ENCODE measurements at regions not wholly inside any gene's neighbourhood (a gene's known extent, or its start where the extent isn't known, plus 50 kb on each side); places are given as distances from the start of the nearest gene placed in this dataset.

- H3K23me2 ChIP-seq (ENCODE audit: low read depth, low read length), result no peaks in the 10 kb centered on the region
- no peak overlapping the region for H3K14ac ChIP-seq (ENCODE audit: insufficient read length)
- H2AK5ac ChIP-seq (ENCODE audit: low read depth, low read length), result no peak overlapping the region
- H3K18ac ChIP-seq (ENCODE audit: extremely low read depth, low read length), result no peak overlapping the region
- WGBS, 2 experiments (ENCODE audit: extremely low coverage in 1 of 2, insufficient coverage in 1 of 2, insufficient read length in 1 of 2, insufficient replicate concordance in 2 of 2, low coverage in 1 of 2, low lambda C conversion rate in 2 of 2, missing lambda C conversion rate in 1 of 2), result 91% methylated on average over 3 of the region's 3 CpGs; no CpG with 5 or more reads in 1 of the 2 experiments
- no peak overlapping the region for H3K4ac ChIP-seq (replicated peaks; ENCODE audit: insufficient read length, low read depth, low read length)
- no peaks in the 10 kb centered on the region for H3K36me3 ChIP-seq (ENCODE audit: control insufficient read depth in 2 of 4, insufficient read depth in 4 of 4, low read length in 3 of 4)
- no peak for TF ChIP-seq BRCA1 (IDR thresholded peaks at IDR 0.05; ENCODE audit: low read depth, low read length)
- no peak for TF ChIP-seq RAD21 (IDR thresholded peaks at IDR 0.05 in 1 of 2, conservative IDR thresholded peaks at IDR 0.05 in 1 of 2; ENCODE audit: low read depth in 2 of 2, low read length in 2 of 2)
- TF ChIP-seq CBX8 (IDR thresholded peaks at IDR 0.05; ENCODE audit: borderline replicate concordance, low read depth, low read length), result no peak
- ChIA-PET POLR2A (ENCODE audit: partially characterized antibody) (no interaction called here), CTCF (ENCODE audit: partially characterized antibody) (interaction anchor here (0.9 to 7.7 kb wide), 13 partner anchors 10 to 188 kb away, joined by 3 to 63 read pairs (median 6); no protein-coding TSS in a partner anchor)
- no peaks in the 10 kb centered on the region for H3K79me1 ChIP-seq (ENCODE audit: low read depth, low read length)
- H3K27me3 ChIP-seq (replicated peaks in 1 of 4; ENCODE audit: control insufficient read depth in 3 of 4, extremely low read depth in 1 of 4, insufficient read depth in 3 of 4, low read length in 3 of 4), result peaks cover 0 to 6% (median 0%) of the 10 kb centered on the region in 4 experiments; a peak in 3 of 7 replicates
- H4K20me1 ChIP-seq (replicated peaks in 1 of 2; ENCODE audit: control insufficient read depth in 1 of 2, insufficient read depth in 2 of 2, low read length in 2 of 2), result no peaks in the 10 kb centered on the region
- no peak overlapping the region for H2BK120ac ChIP-seq (replicated peaks; ENCODE audit: low read depth, low read length)
- no peak overlapping the region for H4K8ac ChIP-seq (ENCODE audit: extremely low read depth, insufficient read depth, low read length)
- H3K23ac ChIP-seq (ENCODE audit: insufficient read length), result no peak overlapping the region
- H3K27ac ChIP-seq (ENCODE audit: low read depth, low read length), result no peak overlapping the region
- H2BK20ac ChIP-seq (ENCODE audit: low read length), result no peak overlapping the region
- no peaks in the 10 kb centered on the region for H3K79me2 ChIP-seq (ENCODE audit: control insufficient read depth in 1 of 2, insufficient read depth in 2 of 2, low read length in 2 of 2)
- H2BK15ac ChIP-seq (ENCODE audit: low read length), result no peak overlapping the region
- H2BK5ac ChIP-seq (ENCODE audit: low read depth, low read length), result no peak overlapping the region
- no peak overlapping the region for H3K4me3 ChIP-seq (ENCODE audit: extremely low read depth in 1 of 4, insufficient read depth in 2 of 4, low read depth in 3 of 4, low read length in 4 of 4)
- no peak overlapping the region for H3K9ac ChIP-seq (replicated peaks in 1 of 4; ENCODE audit: extremely low read depth in 1 of 4, low read depth in 3 of 4, low read length in 3 of 4)
- DNase-seq (ENCODE audit: low read depth in 1 of 2, low spot score in 2 of 2) (no peak), FAIRE-seq (no peak)
- no peak overlapping the region for H4K91ac ChIP-seq (replicated peaks; ENCODE audit: insufficient read length, low read length)
- H4K5ac ChIP-seq (ENCODE audit: insufficient read length, low read depth, low read length), result no peak overlapping the region
- H3K4me1 ChIP-seq (replicated peaks in 1 of 4; ENCODE audit: control insufficient read depth in 3 of 4, insufficient read depth in 4 of 4, low read length in 3 of 4), result no peaks in the 10 kb centered on the region
- no peak overlapping the region for H2AFZ ChIP-seq (ENCODE audit: low read length)
- H2BK12ac ChIP-seq (ENCODE audit: low read depth, low read length), result no peak overlapping the region
- no peak overlapping the region for H3K4me2 ChIP-seq (ENCODE audit: insufficient read depth in 1 of 2, low read depth in 2 of 2, low read length in 2 of 2)
- H3K56ac ChIP-seq (replicated peaks; ENCODE audit: insufficient read length, low read depth, low read length), result no peak overlapping the region
- no peaks in the 10 kb centered on the region for H3K9me3 ChIP-seq (ENCODE audit: insufficient read depth in 2 of 2, low read depth in 1 of 2, low read length in 1 of 2)
Observed at GRCh38 chr5:133756756-133757155, 144.4 kb upstream of the FSTL4 start.
